ENCODE measurements at regions not wholly inside any gene's neighbourhood (a gene's known extent, or its start where the extent isn't known, plus 50 kb on each side); places are given as distances from the start of the nearest gene placed in this dataset.

DNA sequence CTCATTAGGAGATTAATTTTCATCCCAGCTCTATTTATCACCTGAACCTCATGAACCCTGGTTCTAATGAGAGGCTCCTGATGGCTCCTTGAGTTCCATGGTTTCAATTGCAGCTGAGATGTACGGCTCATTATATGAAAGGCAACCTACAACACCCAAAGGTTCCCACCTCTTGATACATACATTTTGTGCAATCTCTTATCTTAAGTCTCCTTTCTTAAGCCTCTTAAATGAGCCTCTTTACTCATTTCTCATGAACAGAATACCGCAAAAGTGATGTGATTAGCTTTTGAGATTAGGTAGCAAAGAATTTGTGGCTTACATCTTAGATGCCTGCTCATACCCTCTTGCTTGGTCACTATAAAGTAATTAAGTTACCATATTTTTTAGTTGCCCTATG is 1964.0 kb upstream of the CDH6 start:
- TF ChIP-seq, protein P1, sequence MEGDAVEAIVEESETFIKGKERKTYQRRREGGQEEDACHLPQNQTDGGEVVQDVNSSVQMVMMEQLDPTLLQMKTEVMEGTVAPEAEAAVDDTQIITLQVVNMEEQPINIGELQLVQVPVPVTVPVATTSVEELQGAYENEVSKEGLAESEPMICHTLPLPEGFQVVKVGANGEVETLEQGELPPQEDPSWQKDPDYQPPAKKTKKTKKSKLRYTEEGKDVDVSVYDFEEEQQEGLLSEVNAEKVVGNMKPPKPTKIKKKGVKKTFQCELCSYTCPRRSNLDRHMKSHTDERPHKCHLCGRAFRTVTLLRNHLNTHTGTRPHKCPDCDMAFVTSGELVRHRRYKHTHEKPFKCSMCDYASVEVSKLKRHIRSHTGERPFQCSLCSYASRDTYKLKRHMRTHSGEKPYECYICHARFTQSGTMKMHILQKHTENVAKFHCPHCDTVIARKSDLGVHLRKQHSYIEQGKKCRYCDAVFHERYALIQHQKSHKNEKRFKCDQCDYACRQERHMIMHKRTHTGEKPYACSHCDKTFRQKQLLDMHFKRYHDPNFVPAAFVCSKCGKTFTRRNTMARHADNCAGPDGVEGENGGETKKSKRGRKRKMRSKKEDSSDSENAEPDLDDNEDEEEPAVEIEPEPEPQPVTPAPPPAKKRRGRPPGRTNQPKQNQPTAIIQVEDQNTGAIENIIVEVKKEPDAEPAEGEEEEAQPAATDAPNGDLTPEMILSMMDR (IDR thresholded peaks at IDR 0.05) = no peak
- H3K4me1 ChIP-seq (ENCODE audit: insufficient read depth, low read length) = no peaks in the 10 kb centered on the region
- H3K4me3 ChIP-seq (ENCODE audit: low read length) = no peak overlapping the region
- H3K36me3 Mint-ChIP-seq (ENCODE audit: low read depth) = no peaks in the 10 kb centered on the region
- no peak for ATAC-seq (ENCODE audit: poor library complexity)
- no peak overlapping the region for H3K27ac ChIP-seq (ENCODE audit: low read depth in 1 of 2, low read length in 2 of 2)
- H3K36me3 ChIP-seq (ENCODE audit: insufficient read depth, low read length) = no peaks in the 10 kb centered on the region
- ChIA-PET POLR2A (no interaction called here), CTCF (no interaction called here)
- H3K27ac Mint-ChIP-seq = no peak overlapping the region
- DNase-seq = no peak
- no peaks in the 10 kb centered on the region for H3K27me3 Mint-ChIP-seq
- H3K27me3 ChIP-seq (ENCODE audit: control insufficient read depth in 1 of 2, insufficient read depth in 2 of 2, low read length in 2 of 2) = no peaks in the 10 kb centered on the region
- H3K4me1 Mint-ChIP-seq (ENCODE audit: low read depth) = no peaks in the 10 kb centered on the region
- no peaks in the 10 kb centered on the region for H3K9me3 ChIP-seq (ENCODE audit: control insufficient read depth in 1 of 2, insufficient read depth in 1 of 2, low read length in 2 of 2)
- no peak overlapping the region for H3K4me3 Mint-ChIP-seq
- H3K9me3 Mint-ChIP-seq = peaks cover 10% of the 10 kb centered on the region
- intact Hi-C loops (cut with DNase I, micrococcal nuclease) = no loop called here

DNA sequence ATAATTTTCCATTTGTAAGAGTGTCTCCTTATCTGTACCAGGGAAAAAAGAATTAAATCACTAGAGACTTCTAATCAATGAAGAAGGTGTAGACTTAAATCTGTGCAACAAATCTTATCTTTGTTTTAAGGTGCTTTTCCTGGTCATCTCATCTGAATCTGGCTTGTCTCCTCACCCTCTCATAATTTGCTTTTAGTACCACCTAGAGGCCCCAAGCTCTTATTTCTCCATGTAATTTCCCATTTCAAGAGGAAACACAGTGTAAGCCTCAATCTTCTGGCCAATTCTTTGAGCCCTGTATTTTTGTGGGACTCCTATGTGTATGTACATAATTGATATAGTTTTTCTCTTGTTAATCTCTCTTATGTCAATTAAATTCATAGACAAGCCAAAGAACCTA is 1975.3 kb upstream of the CDH6 start:
- no peaks in the 10 kb centered on the region for H3K36me3 Mint-ChIP-seq (ENCODE audit: low read depth)
- TF ChIP-seq, protein P1 (IDR thresholded peaks at IDR 0.05) = no peak
- H3K36me3 ChIP-seq (ENCODE audit: insufficient read depth, low read length) = no peaks in the 10 kb centered on the region
- peaks cover 0 to 3% of the 10 kb centered on the region in 2 experiments for H3K9me3 ChIP-seq (ENCODE audit: control insufficient read depth in 1 of 2, insufficient read depth in 1 of 2, low read length in 2 of 2)
- no peak overlapping the region for H3K4me3 Mint-ChIP-seq
- no peak overlapping the region for H3K27ac ChIP-seq (ENCODE audit: low read depth in 1 of 2, low read length in 2 of 2)
- intact Hi-C loops (cut with DNase I, micrococcal nuclease) = no loop called here
- H3K27me3 ChIP-seq (ENCODE audit: control insufficient read depth in 1 of 2, insufficient read depth in 2 of 2, low read length in 2 of 2) = no peaks in the 10 kb centered on the region
- H3K4me1 ChIP-seq (ENCODE audit: insufficient read depth, low read length) = no peaks in the 10 kb centered on the region
- ATAC-seq (ENCODE audit: poor library complexity) = no peak
- no peaks in the 10 kb centered on the region for H3K9me3 Mint-ChIP-seq
- ChIA-PET CTCF (no interaction called here), POLR2A (no interaction called here)
- H3K4me3 ChIP-seq (ENCODE audit: low read length) = no peak overlapping the region
- H3K27me3 Mint-ChIP-seq = no peaks in the 10 kb centered on the region
- no peaks in the 10 kb centered on the region for H3K4me1 Mint-ChIP-seq (ENCODE audit: low read depth)
- no peak overlapping the region for H3K27ac Mint-ChIP-seq
- DNase-seq = no peak

DNA sequence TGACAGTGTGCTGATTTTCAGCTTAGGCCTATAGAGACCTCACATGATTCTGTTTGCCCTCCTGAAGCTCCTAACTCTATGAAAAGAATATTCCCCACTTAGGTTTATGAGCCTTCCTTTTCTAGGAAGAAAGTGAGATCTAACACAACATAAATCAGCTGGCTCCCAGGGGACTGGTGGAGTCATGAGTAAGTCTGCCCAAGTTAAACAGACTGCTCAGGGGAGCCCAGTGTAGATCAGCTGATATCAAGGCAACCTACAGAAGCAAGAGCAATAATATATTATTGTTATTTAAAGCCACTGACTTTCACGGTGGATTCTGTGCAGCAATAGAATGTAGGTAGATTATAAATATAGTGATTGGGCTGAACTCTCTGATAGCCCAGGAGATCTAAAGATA is 1978.6 kb upstream of the CDH6 start:
- ATAC-seq (ENCODE audit: poor library complexity) = no peak
- TF ChIP-seq, protein P1 (IDR thresholded peaks at IDR 0.05) = no peak

More for the DNA sequence above, 1978.6 kb upstream of the CDH6 start:
- Histone ChIP-seq H3K27ac (ENCODE audit: low read depth in 1 of 2, low read length in 2 of 2) (no peak overlapping the region), H3K27me3 (ENCODE audit: control insufficient read depth in 1 of 2, insufficient read depth in 2 of 2, low read length in 2 of 2) (no peaks in the 10 kb centered on the region), H3K36me3 (ENCODE audit: insufficient read depth, low read length) (no peaks in the 10 kb centered on the region), H3K9me3 (ENCODE audit: control insufficient read depth in 1 of 2, insufficient read depth in 1 of 2, low read length in 2 of 2) (peaks cover 0 to 3% of the 10 kb centered on the region in 2 experiments), H3K4me1 (ENCODE audit: insufficient read depth, low read length) (no peaks in the 10 kb centered on the region), H3K4me3 (ENCODE audit: low read length) (no peak overlapping the region)
- POLR2A ChIA-PET = no interaction called here
- H3K4me1 Mint-ChIP-seq (ENCODE audit: low read depth) = no peaks in the 10 kb centered on the region
- CTCF ChIA-PET = no interaction called here
- intact Hi-C loops (cut with DNase I, micrococcal nuclease) = no loop called here
- DNase-seq = no peak
- no peaks in the 10 kb centered on the region for H3K27me3 Mint-ChIP-seq
- H3K9me3 Mint-ChIP-seq = peaks cover 7% of the 10 kb centered on the region
- H3K36me3 Mint-ChIP-seq (ENCODE audit: low read depth) = no peaks in the 10 kb centered on the region
- H3K4me3 Mint-ChIP-seq = no peak overlapping the region
- H3K27ac Mint-ChIP-seq = no peak overlapping the region

All from CD4-positive, alpha-beta T cell (primary cell).